Naive B cell (primary cell): ENCODE measurements at regions not wholly inside any gene's neighbourhood (a gene's known extent, or its start where the extent isn't known, plus 50 kb on each side); places are given as distances from the start of the nearest gene placed in this dataset.
"Not testable (repeated sequence)": the region's sequence is repeated elsewhere in the genome, so short reads cannot be mapped to it uniquely, and the experiment has no call there.

Source experiments
- ATAC-seq, 2 donors: fragments of 150-1000 bp; cut with Tn5 transposase; 2 replicates each; pipeline ENCODE4 v1.10.0; 2021; ENCODE audit warnings: low read depth in 2 of 2, mild to moderate bottlenecking in 2 of 2, moderate library complexity in 2 of 2
- DNase-seq: peaks from one replicate; pipeline ENCODE4 v3.0.0; 2022
- H3K27ac Mint-ChIP-seq, 6 donors: one replicate each; pipeline ENCODE4 v1.8.0; 2020 to 2022; ENCODE audit warnings: mild to moderate bottlenecking in 6 of 6, mixed read lengths in 6 of 6, moderate library complexity in 5 of 6, inconsistent platforms in 2 of 6
- H3K27me3 Mint-ChIP-seq, 3 donors: one replicate each; pipeline ENCODE4 v1.8.0; 2021 to 2022; ENCODE audit warnings: mixed read lengths in 3 of 3, mild to moderate bottlenecking in 1 of 3
- H3K36me3 Mint-ChIP-seq, 2 donors: one replicate each; pipeline ENCODE4 v1.8.0; 2020 to 2022; ENCODE audit warnings: mixed read lengths in 2 of 2, inconsistent platforms in 1 of 2, mild to moderate bottlenecking in 1 of 2
- H3K4me1 Mint-ChIP-seq, 3 donors: one replicate each; pipeline ENCODE4 v1.8.0; 2020 to 2022; ENCODE audit warnings: mixed read lengths in 3 of 3, inconsistent platforms in 1 of 3, mild to moderate bottlenecking in 1 of 3, moderate library complexity in 1 of 3
- H3K4me3 Mint-ChIP-seq, 8 donors: one replicate each; pipeline ENCODE4 v1.8.0; 2020 to 2022; ENCODE audit warnings: mild to moderate bottlenecking in 8 of 8, mixed read lengths in 8 of 8, moderate library complexity in 8 of 8, inconsistent platforms in 2 of 8
- H3K9me3 Mint-ChIP-seq, 7 donors: one replicate each; pipeline ENCODE4 v1.8.0; 2020 to 2022; ENCODE audit warnings: mixed read lengths in 7 of 7, mild to moderate bottlenecking in 5 of 7, inconsistent platforms in 2 of 7, moderate library complexity in 1 of 7

DNA sequence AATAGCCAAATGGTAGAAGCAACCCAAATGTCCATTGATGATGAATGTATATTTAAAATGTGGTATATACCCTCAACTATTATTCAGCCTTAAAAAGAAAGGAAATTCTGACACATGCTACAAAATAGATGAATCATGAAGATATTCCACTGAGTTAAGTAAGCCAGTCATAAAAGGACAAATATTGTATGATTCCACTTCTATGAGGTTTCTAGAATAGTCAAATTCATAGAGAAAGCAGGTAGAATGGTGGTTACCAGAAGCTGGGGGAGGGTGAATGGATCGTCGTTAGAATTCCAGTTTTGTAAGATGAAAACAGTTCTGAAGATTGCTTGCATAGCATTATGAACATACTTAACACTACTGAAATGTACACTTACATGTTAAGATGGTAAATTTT is 214.3 kb upstream of the MYLIP start:
- H3K27ac Mint-ChIP-seq, result no peak overlapping the region

DNA sequence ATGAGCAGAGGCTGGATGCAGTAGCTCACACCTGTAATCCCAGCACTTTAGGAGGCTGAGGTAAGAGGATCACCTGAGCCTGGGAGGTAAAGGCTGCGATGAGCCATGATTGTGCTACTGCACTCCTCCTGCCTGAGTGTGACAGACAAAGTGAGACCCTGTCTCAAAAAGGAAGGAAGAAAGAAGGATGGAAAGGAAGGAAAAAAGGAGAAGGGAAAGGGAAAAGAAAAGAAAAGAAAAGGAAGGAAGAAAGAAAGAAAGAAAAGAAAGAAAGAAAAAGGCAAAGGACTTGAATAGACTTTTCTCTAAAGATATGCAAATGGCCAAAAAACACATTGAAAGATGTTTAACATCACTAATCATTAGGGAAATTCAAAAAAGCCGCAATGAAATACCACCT is 215.3 kb upstream of the MYLIP start:
- H3K27ac Mint-ChIP-seq, result peak overlapping the region in 1 of 6 donors; percentile 23
- no peaks in the 10 kb centered on the region for H3K9me3 Mint-ChIP-seq
- H3K4me3 Mint-ChIP-seq, result peak overlapping the region in 1 of 8 donors; percentile 42
- DNase-seq (no peak), ATAC-seq (no peak)
- H3K27me3 Mint-ChIP-seq, result no peaks in the 10 kb centered on the region
- H3K4me1 Mint-ChIP-seq, result peaks cover 0 to 10% (median 0%) of the 10 kb centered on the region in 3 donors
- H3K36me3 Mint-ChIP-seq, result no peaks in the 10 kb centered on the region

More for the DNA sequence above, 214.3 kb upstream of the MYLIP start:
- Mint-ChIP-seq H3K36me3 (no peaks in the 10 kb centered on the region), H3K4me1 (peaks cover 0 to 10% (median 0%) of the 10 kb centered on the region in 3 donors), H3K27me3 (no peaks in the 10 kb centered on the region), H3K9me3 (no peaks in the 10 kb centered on the region), H3K4me3 (no peak overlapping the region)
- no peak for DNase-seq
- no peak for ATAC-seq

DNA sequence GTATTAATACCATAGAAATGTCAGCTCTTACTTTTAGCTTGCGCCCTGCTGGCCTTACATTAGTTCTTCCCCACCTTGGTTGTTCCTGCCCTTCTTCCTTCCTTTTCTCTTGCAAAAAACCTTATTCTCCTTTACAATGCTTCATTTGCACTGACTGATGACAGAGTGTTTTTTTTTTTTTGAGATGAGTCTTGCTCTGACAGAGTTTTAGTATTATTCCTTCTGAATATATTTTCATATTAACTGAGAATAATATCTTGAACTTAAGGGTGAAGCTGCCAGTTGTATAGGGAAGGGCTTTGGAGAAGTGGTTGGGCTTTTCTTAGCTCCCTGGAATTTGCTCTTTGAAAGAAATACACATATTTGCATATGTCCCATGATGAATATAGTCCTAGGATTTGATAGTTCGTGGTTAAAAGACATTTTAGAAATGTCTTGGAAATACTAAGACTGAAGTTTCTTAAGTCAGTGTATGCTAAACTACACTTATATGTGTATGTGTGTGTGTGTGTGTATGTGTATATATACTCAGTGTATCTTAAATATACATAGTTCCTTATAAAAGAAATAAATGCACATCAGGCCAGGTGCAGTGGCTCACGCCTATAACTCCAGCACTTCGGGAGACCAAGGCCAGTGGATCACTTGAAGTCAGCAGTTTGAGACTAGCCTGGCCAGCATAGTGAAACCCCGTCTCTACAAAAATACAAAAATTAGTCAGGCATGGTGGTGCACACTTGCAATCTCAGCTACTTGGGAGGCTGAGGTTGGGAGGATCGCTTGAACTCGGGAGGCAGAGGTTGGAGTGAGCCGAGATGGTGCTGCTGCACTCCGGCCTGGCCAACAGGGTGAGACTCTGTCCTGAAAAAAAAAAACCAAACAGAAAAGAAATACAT is 216.1 kb upstream of the MYLIP start:
- Mint-ChIP-seq H3K27me3 (no peaks in the 10 kb centered on the region), H3K9me3 (no peaks in the 10 kb centered on the region), H3K4me3 (no peak overlapping the region), H3K27ac (peak overlapping the region in 1 of 6 donors; percentile 28), H3K36me3 (no peaks in the 10 kb centered on the region), H3K4me1 (peaks cover 0 to 10% (median 0%) of the 10 kb centered on the region in 3 donors)
- ATAC-seq (no peak), DNase-seq (no peak)

DNA sequence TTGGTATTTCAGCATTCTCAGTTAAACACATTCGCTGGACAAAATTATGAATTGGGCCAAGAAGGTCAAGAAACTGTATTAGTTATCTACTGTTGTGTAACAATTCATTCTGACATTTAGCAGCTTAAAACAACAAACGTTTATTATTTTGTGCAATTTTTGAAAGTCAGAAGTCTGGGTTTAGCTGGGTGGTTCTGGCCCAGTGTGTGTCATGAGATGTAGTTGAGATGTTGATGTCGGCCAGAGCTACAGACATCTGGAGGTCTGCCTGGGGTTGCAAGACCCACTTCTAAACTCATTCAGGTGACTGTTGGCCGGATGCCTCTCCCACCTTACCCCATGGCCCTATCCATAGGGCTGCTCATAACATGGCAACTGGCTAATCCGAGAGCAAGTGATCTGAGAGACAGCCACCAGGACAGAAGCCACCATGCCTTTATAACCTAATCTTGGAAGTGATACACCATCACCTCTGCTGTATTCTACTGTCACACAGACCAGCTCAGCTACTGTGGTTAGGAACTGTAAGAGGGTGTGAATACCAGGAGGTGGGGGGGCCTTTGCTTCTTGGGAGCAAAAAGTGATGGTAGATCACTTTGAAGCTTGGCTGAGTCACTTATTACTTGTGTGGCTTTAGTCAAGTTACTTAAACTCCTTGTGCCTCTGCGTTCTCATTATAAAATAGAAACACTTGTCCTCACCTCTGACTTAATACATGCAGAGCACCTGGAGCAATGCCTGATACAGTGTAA is 217.0 kb upstream of the MYLIP start:
- Mint-ChIP-seq H3K9me3 (no peaks in the 10 kb centered on the region), H3K4me3 (no peak overlapping the region), H3K36me3 (no peaks in the 10 kb centered on the region), H3K27ac (peak overlapping the region in 1 of 6 donors; percentile 25), H3K4me1 (peaks cover 0 to 11% (median 4%) of the 10 kb centered on the region in 3 donors), H3K27me3 (no peaks in the 10 kb centered on the region)
- no peak for DNase-seq
- no peak for ATAC-seq

DNA sequence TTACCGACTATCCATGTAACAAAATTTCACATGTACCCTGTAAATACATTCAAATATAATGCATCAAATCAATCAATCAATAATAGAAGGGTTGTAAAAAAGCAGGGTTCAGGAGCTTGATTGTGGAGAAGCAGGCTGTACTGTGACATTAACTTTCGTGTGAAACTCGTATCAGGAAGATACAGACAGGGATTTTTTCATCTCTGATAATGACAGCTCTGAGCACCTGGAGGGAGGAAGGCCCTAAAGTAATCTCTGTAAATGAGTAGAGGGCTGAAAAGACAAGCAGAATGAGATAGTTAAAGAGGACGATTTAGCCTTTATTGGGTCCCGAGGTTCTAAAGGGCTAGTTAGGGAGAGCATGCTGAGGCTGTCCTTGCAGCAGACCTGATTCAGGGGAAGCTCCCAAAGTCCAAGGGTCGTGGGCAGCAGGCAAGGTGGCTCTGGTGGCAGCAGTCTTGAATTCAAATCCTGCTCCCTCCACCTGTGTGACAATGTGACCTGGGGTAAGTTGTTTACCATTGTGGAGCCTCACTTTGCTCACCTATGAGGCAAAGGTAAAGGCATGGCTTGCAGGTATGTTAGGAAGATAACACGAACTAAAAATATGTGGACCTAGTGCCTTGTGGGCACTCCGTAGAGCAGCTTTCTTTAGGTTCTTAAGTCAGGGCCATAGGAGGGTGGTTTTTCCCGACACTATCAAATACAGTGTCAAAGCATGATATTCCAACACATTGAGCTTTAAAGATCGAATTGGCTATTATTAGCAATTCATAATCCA is 219.4 kb upstream of the MYLIP start:
- Mint-ChIP-seq H3K27ac (no peak overlapping the region), H3K9me3 (no peaks in the 10 kb centered on the region), H3K27me3 (no peaks in the 10 kb centered on the region), H3K4me1 (peaks cover 22 to 28% (median 26%) of the 10 kb centered on the region in 3 donors), H3K4me3 (no peak overlapping the region), H3K36me3 (no peaks in the 10 kb centered on the region)
- ATAC-seq, result no peak
- DNase-seq, result no peak

DNA sequence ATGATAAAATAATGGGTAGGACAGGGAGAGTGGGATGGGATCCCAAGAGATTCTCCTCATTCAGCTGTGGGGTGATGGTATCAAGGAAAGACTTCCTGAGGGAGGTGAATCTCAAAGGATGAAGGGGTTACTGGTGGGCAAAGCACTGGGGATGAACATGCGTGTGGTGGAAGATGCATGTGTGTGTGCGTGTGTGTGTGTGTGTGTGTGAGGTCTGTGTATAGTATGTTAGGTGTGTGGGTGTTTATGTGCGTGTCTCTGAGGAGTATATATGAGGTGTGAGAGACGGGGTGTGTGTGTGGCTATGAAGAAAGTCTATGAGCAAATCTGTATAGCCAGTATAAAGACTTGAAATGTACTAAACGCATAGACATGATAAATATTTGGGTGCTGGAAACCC is 220.0 kb upstream of the MYLIP start:
- Mint-ChIP-seq H3K9me3 (no peaks in the 10 kb centered on the region), H3K4me1 (peaks cover 27 to 34% (median 31%) of the 10 kb centered on the region in 3 donors), H3K4me3 (no peak overlapping the region), H3K36me3 (no peaks in the 10 kb centered on the region), H3K27ac (peak overlapping the region in 1 of 6 donors; percentile 50), H3K27me3 (no peaks in the 10 kb centered on the region)
- DNase-seq, result no peak
- ATAC-seq, result no peak

DNA sequence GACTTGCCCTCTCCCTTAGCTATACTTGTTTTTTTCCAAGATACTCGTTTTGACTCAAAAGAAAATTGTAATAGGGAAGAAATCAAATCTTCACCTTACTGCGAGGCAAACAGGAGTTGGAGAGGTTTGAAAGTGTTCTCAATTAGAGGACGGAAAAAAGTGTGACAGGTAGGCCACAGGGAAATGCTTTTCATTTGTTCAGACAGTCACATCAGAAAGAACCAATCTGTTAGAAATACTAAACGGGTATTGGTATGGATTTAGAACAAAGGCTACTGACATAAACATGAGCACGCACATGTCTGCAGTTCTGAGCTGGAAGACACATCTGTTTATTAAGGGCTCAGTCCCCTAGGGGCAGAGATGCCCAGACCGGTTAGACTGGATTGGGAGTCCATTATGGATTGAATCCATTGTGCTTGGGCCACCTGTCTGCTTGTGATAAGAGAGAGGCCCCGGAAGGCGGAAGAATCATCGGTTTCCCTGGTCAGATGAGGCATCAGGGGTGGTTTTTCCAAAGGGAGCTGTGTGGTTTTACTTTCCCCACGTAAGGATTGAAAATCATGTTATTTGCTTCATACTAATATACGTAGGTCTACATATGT is 220.9 kb upstream of the MYLIP start:
- no peaks in the 10 kb centered on the region for H3K36me3 Mint-ChIP-seq
- ATAC-seq, result no peak
- no peak for DNase-seq
- no peaks in the 10 kb centered on the region for H3K27me3 Mint-ChIP-seq
- no peak overlapping the region for H3K27ac Mint-ChIP-seq
- peaks cover 34 to 40% (median 37%) of the 10 kb centered on the region in 3 donors for H3K4me1 Mint-ChIP-seq
- no peak overlapping the region for H3K4me3 Mint-ChIP-seq
- no peaks in the 10 kb centered on the region for H3K9me3 Mint-ChIP-seq

DNA sequence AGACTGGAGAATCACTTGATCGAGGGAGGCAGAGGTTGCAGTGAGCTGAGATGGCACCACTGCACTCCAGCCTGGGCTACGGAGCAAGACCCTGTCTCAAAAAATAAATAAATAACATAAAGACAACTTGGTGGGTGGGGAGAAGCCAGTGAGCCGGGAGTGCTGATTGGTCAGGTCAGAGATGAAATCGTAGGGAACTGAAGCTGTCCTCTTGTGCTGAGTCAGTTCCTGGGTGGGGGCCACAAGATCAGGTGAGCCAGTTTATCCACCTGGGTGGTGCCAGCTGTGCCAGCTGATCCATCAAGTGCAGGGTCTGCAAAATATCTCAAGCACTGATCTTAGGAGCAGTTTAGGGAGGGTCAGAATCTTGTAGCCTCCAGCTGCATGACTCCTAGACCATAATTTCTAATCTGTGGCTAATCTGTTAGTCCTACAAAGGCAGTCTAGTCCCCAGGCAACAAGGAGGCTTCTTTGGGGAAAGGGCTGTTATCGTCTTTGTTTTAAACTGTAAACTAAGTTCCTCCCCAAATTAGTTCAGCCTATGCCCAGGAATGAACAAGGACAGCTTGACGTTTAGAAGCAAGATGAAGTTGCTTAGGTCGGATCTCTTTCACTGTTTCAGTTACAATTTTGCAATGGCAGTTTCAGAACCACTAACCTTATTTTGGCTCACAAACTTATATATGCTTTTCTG is 221.5 kb upstream of the MYLIP start:
- ATAC-seq, H3K36me3 Mint-ChIP-seq, H3K9me3 Mint-ChIP-seq, DNase-seq, H3K27me3 Mint-ChIP-seq: not testable (repeated sequence)
- Mint-ChIP-seq H3K4me3 (peak overlapping the region in 1 of 8 donors; percentile 49), H3K27ac (peak overlapping the region in 3 of 6 donors; percentile 11 to 59 (median 45)), H3K4me1 (peaks cover 37 to 43% (median 41%) of the 10 kb centered on the region in 3 donors)

DNA sequence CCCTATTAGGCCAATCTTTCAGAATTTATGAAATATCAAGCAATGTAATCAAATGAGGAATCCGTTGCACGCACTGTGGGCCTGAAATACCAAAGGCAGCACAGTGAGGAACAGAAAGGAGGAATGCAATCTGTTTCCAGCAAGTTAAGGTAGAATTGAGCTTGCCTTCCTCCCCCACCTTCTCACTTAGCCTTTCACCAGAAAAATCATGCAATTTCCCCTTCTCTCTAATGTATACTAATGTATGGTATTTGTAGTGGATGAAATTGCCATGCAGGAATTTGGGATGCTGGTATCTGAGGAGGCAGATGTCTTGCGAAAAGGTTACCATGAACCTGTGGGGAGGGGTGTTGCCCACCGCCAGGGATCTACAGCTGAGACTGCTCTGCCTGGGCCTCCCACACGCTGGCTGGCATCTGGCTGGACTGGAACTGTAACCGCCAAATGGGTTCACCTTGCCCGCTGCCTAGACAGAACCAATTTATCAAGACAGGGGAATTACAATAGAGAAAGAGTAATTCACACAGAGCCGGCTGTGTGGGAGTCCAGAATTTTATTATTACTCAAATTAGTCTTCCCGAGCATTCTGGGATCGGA is 222.4 kb upstream of the MYLIP start:
- Mint-ChIP-seq H3K27ac (peak overlapping the region in 5 of 6 donors; percentile 61 to 92 (median 78)), H3K4me1 (peaks cover 44 to 51% (median 50%) of the 10 kb centered on the region in 3 donors)

DNA sequence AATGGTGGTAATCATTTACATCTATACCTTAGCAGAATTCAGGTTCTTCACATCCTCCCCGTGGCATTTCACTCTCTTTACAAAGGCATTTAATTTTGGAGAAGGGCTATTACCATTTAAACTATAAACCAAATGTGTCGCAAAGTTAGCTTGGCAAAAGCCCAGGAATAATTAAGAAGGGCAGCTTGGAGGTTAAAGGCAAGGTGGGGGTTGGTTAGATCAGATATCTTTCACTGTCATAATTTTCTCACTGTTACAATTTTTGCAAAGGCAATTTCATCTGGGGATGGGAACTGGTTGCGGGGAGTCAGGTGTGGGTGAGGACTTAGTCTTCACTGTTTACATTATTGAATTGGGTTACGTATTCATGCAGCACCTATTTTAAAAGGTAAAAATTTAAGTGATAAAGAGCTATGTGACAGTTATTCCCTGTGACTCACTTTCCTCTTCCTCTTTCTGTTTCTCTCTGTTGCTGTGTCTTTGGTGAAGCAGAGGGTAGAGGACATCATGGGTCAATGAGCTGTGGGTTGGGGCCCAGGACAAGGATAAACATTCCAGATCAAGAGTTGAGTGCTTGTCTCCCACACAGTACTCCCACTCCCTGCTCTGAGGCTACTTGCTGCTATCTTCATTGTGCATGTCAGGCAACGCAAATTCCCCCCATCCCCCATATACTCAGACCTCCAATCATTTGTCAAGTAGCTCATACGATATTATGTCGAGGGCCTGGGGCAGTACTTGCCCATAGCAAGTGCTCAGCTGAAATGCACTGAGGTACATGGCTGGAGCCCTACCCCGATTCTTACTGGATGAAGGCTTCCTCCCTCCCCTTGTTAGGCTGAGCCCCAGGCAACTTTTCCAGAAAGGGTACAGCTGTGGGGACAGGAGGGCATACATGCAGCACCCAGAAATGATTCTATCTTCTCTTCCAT is 223.1 kb upstream of the MYLIP start:
- no peak for ATAC-seq
- H3K4me1 Mint-ChIP-seq, result peaks cover 52 to 59% (median 57%) of the 10 kb centered on the region in 3 donors
- H3K9me3 Mint-ChIP-seq, result no peaks in the 10 kb centered on the region
- H3K27me3 Mint-ChIP-seq, result no peaks in the 10 kb centered on the region
- peak overlapping the region; percentile 18 to 92 (median 76) for H3K27ac Mint-ChIP-seq
- DNase-seq, result no peak
- H3K36me3 Mint-ChIP-seq, result no peaks in the 10 kb centered on the region
- peak overlapping the region in 7 of 8 donors; percentile 41 to 74 (median 54) for H3K4me3 Mint-ChIP-seq

More for the DNA sequence above, 222.4 kb upstream of the MYLIP start:
- H3K4me3 Mint-ChIP-seq, result peak overlapping the region in 3 of 8 donors; percentile 41 to 67 (median 53)
- H3K36me3 Mint-ChIP-seq, result no peaks in the 10 kb centered on the region
- ATAC-seq, result no peak
- H3K27me3 Mint-ChIP-seq, result no peaks in the 10 kb centered on the region
- no peak for DNase-seq
- no peaks in the 10 kb centered on the region for H3K9me3 Mint-ChIP-seq

DNA sequence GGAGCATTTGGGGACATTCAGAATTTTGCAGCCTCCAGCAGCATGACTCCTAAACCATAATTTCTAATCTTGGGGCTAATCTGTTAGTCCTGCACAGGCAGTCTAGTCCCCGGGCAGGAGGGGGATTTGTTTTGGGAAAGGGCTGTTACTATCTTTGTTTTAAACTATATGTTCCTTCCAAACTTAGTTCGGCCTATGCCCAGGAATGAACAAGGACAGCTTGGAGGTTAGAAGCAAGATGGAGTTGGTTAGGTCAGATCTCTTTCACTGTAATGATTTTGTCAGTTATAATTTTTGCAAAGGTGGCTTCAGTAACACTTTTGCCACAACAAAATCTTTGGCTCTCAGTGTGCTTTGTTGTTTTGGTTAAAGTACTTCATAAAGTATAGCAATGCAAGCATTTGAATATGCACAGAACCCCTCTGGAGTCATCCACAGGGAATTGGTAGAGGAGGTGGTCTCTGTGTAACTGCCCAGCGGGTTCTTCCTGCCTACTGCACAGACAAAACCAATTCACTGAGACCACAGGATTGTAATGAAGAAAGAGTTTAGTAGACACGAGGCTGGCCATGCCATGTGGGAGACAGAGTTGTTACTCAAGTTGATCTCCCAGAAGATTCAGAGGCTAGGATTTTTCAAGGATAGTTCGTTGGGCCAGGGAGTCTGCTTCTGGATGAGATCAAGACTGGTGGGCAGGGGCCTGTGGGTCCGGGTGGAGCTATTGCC is 224.1 kb upstream of the MYLIP start:
- no peaks in the 10 kb centered on the region for H3K9me3 Mint-ChIP-seq
- ATAC-seq (no peak), DNase-seq (no peak)
- H3K27me3 Mint-ChIP-seq, result no peaks in the 10 kb centered on the region
- H3K27ac Mint-ChIP-seq, result peak overlapping the region in 4 of 6 donors; percentile 71 to 90 (median 79)
- H3K4me3 Mint-ChIP-seq, result peak overlapping the region in 5 of 8 donors; percentile 26 to 67 (median 50)
- H3K36me3 Mint-ChIP-seq, result no peaks in the 10 kb centered on the region
- H3K4me1 Mint-ChIP-seq, result peaks cover 57 to 65% (median 61%) of the 10 kb centered on the region in 3 donors
